GM21737 (cell line): ENCODE measurements at regions not wholly inside any gene's neighbourhood (a gene's known extent, or its start where the extent isn't known, plus 50 kb on each side); places are given as distances from the start of the nearest gene placed in this dataset.
"Not testable (repeated sequence)": the region's sequence is repeated elsewhere in the genome, so short reads cannot be mapped to it uniquely, and the experiment has no call there.

Experiments used
- ATAC-seq: cut with Tn5 transposase; IDR thresholded peaks from one replicate; pipeline ENCODE4 v1.9.1; 2021; ENCODE audit warnings: mild to moderate bottlenecking, moderate library complexity; ENCODE audit not compliant: unreplicated experiment

DNA sequence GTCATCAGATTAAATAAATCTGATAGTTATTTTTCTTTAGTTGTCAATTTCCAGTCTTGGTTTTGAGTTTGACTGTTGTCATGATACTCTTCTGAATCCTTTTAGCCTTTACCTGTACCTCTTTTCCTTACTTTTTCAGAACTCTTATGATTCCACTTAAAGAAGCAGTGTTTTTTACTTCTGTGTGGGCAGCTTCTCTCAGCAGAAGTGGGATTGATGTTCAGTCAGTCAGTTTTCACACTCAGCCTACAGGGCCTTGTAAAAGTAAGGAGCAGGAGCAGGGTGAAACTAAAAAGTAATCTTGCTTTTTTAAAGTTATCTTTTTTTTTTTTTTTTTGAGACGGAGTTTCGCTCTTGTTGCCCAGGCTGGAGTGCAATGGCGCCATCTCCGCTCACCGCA is 75.1 kb downstream of the HAUS1 start:
- no peak for ATAC-seq

DNA sequence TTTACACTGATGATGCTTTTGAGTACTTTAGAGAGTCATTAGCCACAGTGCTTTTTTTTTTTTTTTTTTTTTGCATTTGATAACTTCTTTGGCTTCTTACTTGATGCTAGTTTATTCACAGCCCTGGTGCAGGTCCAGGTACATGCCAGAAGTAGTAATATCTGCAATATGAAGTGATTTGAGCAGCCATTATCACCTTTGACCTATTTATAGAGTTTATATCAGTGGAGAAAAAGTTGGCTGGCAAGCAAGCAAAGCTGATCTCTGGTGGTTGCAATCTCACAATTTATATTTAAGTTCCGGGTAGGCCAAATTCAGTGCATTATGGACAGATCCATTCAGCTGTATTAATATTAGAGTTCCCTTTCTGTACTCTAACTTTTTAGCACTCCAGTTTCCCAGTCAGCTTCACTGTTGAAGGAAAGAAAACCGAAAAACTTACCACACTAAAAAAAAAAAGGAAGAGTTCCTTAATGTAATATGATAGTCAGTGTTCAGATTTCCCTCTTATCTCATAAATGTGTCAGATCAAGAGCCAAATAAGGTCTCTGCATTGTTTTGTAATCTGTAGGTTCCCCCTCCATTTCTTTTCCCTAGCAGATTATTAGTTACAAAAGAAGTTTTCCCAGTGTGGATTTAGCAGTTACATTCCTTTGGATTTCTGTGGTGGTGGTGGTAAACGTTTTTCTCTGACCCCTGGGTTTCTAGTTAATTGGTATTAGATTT is 78.6 kb downstream of the HAUS1 start:
- ATAC-seq: no peak

DNA sequence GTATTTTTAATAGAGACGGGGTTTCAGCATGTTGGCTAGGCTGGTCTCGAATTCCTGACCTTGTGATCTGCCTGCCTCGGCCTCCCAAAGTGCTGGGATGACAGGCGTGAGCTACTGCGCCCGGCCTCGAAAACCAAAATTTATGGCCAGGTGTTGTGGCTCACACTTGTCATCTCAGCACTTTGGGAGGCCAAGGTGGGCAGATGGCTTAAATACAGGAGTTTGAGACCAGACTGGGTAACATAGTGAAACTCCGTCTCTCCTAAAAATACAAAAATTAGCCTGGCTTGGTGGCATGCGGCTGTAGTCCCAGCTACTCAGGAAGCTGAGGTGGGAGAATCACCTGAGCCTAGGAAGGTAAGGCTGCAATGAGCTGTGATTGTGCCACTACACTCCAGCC is 80.1 kb downstream of the HAUS1 start:
- ATAC-seq: not testable (repeated sequence)

DNA sequence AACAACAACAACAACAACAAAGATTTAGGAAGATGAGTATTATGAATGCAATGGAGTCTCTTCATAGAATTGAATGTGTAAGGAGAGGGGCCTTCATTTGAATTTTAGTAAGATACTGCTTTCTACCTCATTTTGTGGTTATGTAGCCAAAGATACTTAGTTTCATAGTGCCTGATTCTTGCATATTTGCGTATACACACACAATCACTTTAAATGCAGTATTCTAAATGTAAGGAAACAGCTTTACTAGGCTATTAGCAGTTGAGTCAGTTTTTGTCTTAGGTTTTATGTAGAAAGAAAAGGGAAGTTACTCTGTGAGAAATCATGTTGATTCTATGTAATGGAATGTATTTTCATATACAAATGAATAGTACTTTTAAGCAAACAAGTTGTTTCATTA is 80.5 kb downstream of the HAUS1 start:
- no peak for ATAC-seq

DNA sequence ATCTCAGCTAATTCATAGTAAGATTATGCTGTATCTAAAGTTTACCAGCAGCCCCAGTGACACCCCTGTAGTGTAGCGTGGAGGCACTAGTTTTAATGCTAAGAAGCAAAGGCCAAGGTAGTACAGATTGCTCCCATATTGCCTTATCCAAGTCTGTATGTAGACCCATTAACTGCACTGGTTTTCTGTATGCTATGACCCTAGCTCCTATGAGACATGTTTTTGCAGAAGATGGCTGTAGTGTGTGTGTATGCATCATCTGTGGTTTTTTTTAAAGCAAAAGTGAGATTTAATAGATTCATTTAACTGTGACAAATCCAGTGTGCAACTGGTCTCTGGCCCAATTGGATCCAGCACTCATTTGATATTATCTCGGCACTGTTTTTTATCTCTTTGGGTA is 86.5 kb downstream of the HAUS1 start:
- ATAC-seq: no peak

DNA sequence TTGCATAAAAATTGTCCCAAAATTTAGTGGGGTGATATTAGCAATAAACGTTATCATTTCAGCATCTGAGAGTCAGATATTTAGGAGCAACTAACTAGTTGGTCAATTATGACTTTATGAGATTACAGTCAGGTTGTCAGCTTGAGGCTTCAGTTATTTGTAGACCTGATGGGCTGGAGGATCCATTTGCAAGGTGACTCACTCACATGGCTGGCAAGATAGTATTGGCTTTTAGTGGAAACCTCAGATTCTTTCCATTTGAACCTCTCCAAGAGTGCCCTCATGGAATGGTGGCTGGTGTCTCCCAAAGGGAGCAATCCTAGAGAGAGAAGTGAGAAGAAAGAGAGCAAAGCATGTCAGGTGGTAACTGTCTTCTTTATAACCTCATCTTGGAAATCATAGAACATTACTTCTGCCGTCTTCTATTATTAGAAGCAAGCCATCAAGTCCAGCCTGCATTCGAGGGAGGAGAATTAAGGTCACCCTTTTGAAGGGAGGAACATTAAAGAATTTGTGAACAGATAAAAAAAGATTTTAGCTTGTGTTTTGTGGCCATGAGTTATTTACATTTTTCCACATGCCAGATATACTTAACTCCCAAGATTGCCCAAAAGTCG is 92.5 kb downstream of the HAUS1 start:
- no peak for ATAC-seq

DNA sequence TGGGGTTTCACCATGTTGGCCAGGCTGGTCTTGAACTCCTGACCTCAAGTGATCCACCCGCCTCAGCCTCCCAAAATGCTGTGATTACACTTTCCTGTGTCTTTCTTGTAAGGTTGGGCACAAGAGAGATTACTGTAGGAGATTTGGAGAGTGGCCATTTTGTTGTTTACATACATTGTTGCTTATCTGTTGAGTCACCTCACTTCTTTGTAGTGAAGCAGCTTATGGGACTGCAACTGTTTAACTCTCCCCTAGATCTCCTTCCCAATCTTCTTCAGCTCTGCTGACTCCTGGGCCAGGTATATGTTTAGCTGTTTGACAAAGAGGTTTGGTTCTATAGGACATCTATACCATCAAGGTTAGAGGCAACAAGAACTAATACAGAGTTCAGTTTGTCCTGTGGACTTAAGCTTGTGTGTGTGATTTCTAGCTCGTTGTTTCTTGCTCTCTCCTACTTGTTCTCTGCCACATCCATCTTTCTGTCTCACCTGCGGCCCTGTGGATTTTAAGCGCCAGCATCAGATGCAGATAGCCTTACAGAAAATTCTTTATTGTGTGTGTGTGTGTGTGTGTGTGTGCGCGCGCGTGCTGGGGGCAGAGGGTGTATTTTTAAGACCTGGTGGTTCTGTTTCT is 95.4 kb downstream of the HAUS1 start:
- ATAC-seq: no peak

DNA sequence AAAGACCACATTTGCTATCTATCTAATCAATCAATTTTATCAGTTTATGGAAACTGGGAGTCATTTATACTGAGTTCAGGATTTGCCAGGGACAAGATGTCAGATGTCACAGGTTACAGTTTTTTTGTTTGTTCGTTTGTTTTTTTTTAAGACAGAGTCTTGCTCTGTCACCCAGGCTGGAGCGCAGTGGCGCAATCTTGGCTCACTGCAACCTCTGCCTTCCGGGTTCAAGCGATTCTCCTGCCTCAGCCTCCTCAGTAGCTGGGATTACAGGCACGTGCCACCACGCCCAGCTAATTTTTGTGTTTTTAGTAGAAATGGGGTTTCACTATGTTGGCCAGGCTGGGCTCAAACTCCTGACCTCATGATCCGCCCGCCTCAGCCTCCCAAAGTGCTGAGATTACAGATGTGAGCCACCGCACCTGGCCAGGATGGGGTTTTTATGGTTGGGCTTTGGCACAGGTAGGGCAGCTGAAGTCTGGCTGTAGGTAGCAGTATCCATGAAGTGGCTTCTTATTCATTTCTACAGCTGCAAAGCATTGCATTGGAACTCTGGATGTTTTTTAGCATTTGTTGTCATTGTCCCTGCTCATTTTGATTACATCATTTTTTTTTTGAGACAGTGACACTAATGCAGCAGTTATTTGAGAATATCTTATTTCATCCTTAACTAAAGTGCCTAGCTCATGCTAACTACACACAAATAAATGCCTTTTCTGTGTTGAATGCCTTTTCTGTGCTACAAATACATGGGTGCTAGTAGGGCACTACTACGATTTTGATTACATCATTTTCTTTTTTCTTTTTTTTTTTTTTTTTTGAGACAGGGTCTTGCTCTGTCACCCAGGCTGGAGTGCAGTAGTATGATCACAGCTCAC is 96.2 kb downstream of the HAUS1 start:
- not testable (repeated sequence) for ATAC-seq

DNA sequence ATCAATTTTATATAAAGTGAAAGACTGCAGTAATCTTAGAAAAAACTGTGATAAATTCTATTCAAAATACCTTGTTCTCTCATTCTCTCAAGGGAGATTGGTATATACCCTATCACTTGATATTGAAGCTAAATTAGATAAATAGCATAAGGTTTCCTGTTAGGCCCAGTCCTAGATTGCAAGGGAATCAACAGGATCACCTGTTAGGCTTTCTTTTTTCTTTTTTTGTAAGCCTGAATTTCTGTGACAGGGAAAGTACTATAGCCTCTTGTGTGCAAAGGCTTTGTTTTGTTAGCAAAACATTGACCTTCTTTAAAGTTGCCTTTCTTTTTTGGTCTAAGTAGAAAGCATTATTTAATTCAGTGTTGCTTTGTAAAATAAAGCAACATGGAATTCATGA is 100.0 kb downstream of the HAUS1 start:
- no peak for ATAC-seq

DNA sequence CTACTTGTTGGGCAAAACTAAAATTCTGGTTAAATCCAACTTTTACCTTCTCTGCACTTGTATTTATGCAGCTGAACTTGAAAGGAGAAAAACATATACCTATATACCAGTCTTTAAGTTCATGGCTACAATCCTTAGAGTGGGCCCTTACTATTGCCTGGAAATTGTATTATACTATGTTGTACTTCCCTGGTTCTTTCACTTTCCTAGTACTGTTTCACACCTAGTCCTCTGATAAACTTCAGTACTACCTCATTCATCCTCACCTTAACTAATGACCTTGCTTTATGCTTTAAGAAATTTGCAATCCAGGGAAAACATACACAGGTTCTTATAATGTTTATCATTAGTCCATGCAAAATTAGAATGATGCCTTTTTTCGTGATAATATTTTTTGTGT is 103.8 kb downstream of the HAUS1 start:
- no peak for ATAC-seq

DNA sequence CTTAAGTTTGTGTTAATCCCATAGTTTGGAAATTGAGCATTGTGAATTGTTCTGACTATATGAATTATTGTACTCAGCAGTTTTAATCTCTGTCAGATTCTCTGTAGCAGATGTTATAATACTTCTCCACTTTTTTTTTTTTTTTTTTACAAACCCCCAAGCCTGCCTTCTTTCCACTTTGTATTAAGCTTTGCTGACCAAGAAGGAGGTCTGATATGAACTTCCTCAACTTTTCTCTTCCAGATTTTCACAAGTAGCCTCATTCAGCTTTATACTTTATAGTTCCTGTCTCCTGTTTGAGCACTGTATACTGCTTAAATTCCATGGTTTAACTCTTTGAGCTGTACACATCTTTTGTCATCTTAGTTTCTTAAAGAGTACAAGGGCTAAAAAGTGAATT is 105.0 kb downstream of the HAUS1 start:
- no peak for ATAC-seq

DNA sequence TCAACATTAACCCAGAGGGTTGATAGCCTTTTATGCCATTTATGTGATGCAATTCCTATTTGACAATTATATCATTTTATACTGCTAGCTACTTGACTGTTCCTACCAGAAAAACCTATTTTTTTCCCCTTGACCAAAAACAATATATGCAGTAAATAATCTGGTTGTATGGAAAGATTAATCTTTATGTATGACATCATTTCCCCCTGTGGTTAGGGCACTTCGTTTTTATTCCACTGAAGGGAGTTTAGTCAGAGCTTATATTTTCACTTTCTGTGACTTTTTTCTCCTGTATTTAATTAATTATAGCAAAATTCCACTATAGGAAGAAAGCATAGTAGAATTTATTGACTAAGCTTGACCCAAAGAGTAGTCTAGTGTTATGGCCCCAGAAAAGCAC is 107.6 kb downstream of the HAUS1 start:
- no peak for ATAC-seq

DNA sequence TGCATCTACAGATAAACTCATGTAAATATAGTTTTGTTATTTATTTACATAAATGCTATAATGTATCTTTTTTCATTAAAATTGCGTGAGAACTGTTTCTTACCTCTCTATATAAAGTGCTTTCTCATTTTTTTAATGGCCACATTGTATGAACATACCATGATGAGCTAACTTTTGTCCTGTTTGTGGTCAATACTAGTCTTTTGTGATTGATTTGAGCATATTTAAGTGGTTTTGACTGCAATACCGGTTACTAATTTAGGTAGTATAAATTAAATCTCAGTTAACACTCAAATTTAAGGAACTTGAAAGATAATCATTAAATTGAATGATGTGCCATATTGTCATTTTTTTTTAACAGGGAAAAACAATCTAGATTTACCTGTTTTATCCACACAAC is 108.2 kb downstream of the HAUS1 start:
- no peak for ATAC-seq

DNA sequence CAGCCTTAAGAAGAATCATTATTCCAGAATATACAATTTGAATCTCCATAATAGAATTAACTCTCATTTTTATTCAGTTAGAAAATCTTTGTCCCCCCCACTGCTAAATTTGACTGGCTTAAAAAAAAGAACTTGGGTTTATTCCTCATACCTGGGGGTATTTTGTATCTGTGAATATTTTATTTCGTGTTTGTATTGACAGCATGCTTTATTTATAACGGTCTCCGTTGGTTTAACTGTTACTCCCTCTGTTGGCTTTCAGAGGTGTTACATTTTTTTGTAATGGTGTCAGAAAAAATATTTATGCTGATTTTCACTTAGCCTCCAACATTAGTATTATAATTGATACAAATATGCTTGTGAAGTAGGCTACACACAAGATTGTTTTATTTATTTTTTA is 109.1 kb downstream of the HAUS1 start:
- ATAC-seq: no peak

DNA sequence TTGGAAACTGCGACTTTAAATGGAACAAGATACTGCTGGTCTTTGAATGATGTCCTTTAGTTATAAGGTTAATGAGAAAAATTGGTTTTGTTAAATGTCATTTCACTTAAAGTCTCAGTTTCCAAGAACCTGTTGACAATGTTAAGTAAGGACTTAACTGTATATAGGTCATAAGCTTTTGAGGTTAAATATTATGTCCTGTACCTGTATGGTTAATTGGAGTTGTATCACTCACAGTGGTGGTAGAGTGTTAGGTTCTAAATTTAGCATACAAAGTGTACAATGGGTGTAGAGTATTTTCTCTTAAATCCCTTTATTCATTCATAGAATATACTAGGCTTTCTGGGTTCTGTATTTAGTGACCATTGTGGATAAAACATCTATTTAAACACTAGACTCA is 110.2 kb downstream of the HAUS1 start:
- no peak for ATAC-seq

DNA sequence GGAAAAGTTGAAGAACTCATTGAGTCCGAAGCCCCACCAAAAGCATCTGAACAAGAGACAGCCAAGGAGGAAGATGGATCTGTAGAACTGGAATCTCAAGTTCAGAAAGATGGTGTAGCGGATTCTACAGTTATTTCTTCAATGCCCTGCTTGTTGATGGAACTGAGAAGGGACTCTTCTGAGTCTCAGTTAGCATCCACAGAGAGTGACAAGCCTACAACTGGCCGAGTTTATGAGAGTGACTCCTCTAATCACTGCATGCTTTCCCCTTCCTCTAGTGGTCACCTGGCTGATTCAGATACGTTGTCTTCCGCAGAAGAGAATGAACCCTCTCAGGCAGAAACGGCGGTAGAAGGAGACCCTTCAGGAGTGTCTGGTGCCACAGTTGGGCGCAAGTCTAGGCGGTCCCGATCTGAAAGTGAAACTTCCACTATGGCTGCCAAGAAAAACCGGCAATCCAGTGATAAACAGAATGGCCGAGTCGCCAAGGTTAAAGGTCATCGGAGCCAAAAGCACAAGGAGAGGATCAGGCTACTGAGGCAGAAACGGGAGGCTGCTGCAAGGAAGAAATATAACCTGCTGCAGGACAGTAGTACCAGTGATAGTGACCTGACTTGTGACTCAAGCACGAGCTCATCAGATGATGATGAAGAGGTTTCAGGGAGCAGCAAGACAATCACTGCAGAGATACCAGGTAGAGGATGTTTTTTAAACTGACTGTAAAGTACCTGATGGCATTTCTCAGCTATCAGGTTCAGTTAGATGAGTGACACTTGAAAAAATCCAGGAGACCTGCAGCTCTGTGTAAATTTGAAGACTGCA is 111.9 kb downstream of the HAUS1 start:
- no peak for ATAC-seq

DNA sequence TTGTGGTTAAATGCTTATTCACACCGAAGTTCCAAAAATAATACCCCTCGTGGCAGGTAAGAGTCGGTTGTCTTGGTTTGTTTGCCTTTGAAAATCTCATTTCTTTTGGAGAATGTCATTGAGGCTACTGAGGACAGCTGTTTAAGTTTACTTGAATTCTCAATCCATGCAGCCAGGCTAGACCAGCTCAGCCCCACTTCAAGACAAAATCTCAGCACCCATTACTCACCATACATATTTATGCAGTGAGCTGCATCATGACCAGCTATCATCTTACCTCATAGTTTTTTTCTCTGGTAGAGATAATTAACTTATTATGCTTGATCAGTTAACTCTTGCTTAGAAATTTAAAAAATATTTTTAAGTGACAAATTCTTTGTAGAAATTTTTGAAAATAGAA is 115.9 kb downstream of the HAUS1 start:
- no peak for ATAC-seq

DNA sequence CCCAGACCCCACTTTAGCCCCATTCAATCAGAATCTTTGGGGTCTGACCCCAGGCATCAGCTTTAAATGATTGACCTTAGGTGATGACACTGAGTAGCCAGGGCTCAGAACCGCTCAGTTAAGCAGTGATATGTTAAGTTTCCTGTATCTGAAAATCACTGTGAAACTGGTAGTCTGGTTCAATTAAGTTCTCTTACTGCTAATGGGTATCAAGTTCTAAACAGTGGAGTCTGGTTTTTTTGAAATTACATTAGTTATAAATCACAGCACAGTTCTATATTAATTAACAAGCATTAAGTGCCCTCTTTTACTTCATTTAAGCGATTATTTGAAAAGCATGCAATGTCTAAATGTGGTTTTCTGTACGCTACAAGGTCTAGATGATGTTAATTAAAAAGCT is 117.9 kb downstream of the HAUS1 start:
- no peak for ATAC-seq

DNA sequence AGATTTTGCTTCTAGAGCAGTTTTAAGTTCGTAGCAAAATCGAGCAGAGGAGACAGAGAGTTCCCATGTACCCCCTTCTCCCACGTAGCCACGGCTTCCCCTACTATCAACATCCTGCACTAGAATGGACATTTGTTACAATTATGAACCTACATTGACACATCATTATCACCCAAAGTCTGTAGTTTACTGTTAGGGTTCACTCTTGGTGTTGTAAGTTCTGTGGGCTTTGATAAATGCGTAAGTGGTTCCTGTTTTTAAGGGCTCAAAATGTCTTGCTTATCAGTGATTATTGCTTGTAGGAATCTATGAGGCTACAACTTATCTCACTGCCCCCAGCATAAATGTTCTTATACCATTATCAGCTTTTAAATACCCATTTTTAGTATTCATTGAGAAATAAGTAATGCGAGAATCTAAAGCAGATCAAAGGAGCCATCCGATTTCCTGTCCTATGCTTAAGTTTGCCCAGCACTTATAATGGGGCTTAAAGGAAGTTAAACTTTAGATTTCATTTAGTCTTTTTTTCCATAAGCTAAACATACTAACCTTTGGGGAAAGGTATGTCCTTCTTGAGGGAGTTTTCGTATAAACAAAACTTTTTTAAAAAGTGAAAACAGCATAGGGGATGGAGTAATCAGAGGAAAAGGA is 118.7 kb downstream of the HAUS1 start:
- no peak for ATAC-seq

DNA sequence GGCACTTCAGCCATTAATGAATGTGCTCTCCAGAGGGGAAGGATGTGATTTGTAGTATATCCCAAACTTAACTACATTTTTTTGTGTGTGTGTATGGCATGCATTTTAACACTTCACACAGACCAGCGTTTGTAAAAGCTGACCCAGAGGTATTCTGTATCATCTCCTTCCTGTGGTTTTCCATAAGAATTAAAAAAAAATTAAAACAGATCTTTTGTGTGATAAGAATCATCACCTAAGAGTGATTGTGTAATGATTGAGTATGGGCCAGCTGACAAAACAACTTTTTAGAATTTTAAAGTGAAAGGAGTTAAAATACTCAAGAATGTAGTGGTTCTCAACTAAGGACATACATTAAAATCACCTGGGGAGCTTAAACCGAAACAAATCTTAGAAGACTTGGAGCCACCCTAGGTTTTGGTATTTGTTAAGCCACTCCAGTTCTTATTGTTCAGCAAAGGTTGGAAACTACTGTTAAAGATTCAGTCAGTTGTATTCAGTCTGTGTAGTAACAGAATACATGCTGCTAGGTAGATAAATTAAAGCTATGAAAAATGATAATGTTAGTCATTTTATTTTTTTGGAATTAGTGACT is 120.1 kb downstream of the HAUS1 start:
- ATAC-seq: no peak
